Activated CD4-positive, alpha-beta T cell treated with anti-CD3 and anti-CD28 coated beads for 4 hours (primary cell): ENCODE measurements at regions not wholly inside any gene's neighbourhood (a gene's known extent, or its start where the extent isn't known, plus 50 kb on each side); places are given as distances from the start of the nearest gene placed in this dataset.

ENCODE experiments used
- DNase-seq, 2 donors: peaks; one replicate each; pipeline ENCODE4 v3.0.0-alpha.2; 2020

- no peak for DNase-seq
Observed at GRCh38 chr6:54060286-54060685, 51.0 kb upstream of the MLIP start.
